ENCODE measurements at regions not wholly inside any gene's neighbourhood (a gene's known extent, or its start where the extent isn't known, plus 50 kb on each side); places are given as distances from the start of the nearest gene placed in this dataset.

DNA sequence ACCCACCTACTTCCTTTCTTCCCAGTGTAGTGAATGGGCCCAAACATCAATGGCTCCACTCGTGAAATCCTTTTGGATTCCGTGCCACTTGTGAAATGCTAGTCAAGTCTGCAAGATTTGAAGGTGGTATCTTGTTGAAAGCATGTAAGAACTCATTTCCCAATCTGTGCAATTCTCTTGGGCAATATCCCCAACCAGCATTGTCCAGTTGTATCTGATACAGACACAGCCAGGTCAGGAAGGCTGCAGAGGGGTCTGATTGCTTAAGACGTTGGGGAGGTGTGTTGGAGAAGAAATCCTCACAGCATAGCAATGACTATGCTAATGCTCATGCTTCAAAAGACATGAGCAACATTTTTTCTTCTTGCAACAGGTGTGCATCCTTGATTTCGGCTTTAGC lies 164.8 kb downstream of the VEGFC start:
- no peak for TF ChIP-seq EZH2 (IDR thresholded peaks at IDR 0.05; ENCODE audit: insufficient read depth, poor library complexity, severe bottlenecking)
- TF ChIP-seq EZH2phosphoT487 (IDR thresholded peaks at IDR 0.05; ENCODE audit: insufficient read depth, low read depth), result no peak
